ENCODE measurements at regions not wholly inside any gene's neighbourhood (a gene's known extent, or its start where the extent isn't known, plus 50 kb on each side); places are given as distances from the start of the nearest gene placed in this dataset.

DNA sequence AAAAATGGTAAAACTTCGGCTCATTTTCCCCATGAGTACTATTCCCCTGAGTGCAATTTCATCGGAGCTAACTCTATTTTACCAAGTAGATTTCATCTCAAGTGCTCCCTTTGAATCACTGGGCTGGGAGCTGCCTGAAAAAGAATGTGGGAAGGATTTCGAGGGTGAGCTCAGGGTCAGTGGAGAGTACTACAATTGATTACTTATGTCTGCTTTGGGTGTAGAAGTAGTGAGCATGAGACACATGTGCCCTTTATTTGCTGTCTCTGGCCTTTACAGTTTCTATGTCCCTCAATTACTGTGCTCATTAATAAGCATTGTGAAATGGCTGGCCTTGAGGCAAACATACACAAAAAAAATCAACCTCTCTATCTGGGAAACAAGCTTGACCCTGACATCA, 172.7 kb upstream of the RFX3 start:
- intact Hi-C loops (cut with micrococcal nuclease; ENCODE audit: unreplicated experiment) (no loop called here), in situ Hi-C loops (cut with HindIII; ENCODE audit: extremely low pct_ligation_motif_present, low pct_unique_long_range_greater_than_20kb) (no loop called here)
- no peak overlapping the region for H3K9ac ChIP-seq (ENCODE audit: insufficient read depth, low read depth, low read length)
- no TSS peak for BruUV-seq (replicated peaks)
- no peaks in the 10 kb centered on the region for H3K27me3 ChIP-seq (ENCODE audit: control insufficient read depth in 1 of 2, insufficient read depth in 2 of 2, low read length in 2 of 2)
- no peaks in the 10 kb centered on the region for H3K4me1 ChIP-seq (ENCODE audit: insufficient read depth, low read length)
- H3K4me2 ChIP-seq (ENCODE audit: low read depth, low read length): no peak overlapping the region
- H2AFZ ChIP-seq (ENCODE audit: low read length): no peak overlapping the region
- FAIRE-seq: no peak
- POLR2A ChIA-PET: no interaction called here
- no peak overlapping the region for H3K4me3 ChIP-seq (replicated peaks in 1 of 3; ENCODE audit: insufficient read depth in 1 of 3, low read depth in 2 of 3, low read length in 3 of 3)
- H3K9me3 ChIP-seq (ENCODE audit: low read length): no peaks in the 10 kb centered on the region
- CTCF ChIA-PET (ENCODE audit: low intra/inter-chr PET ratio, low total read pairs): no interaction called here
- no peaks in the 10 kb centered on the region for H4K20me1 ChIP-seq (ENCODE audit: insufficient read depth, low read length)
- TF ChIP-seq KLF6 (CRISPR knock-in tag; IDR thresholded peaks at IDR 0.05) (no peak), RELA (CRISPR knock-in tag; IDR thresholded peaks at IDR 0.05) (no peak), FOXK2 (IDR thresholded peaks at IDR 0.05) (no peak), BRD4 (CRISPR knock-in tag; IDR thresholded peaks at IDR 0.05) (no peak), ONECUT2 (CRISPR knock-in tag; IDR thresholded peaks at IDR 0.05) (no peak), NFYC (CRISPR knock-in tag; IDR thresholded peaks at IDR 0.05) (no peak), CCDC6 (CRISPR knock-in tag; IDR thresholded peaks at IDR 0.05) (no peak), CBFB (CRISPR knock-in tag; IDR thresholded peaks at IDR 0.05) (no peak), ZNF34 (CRISPR knock-in tag; IDR thresholded peaks at IDR 0.05; ENCODE audit: borderline replicate concordance) (no peak)
- TF ChIP-seq, protein P1, sequence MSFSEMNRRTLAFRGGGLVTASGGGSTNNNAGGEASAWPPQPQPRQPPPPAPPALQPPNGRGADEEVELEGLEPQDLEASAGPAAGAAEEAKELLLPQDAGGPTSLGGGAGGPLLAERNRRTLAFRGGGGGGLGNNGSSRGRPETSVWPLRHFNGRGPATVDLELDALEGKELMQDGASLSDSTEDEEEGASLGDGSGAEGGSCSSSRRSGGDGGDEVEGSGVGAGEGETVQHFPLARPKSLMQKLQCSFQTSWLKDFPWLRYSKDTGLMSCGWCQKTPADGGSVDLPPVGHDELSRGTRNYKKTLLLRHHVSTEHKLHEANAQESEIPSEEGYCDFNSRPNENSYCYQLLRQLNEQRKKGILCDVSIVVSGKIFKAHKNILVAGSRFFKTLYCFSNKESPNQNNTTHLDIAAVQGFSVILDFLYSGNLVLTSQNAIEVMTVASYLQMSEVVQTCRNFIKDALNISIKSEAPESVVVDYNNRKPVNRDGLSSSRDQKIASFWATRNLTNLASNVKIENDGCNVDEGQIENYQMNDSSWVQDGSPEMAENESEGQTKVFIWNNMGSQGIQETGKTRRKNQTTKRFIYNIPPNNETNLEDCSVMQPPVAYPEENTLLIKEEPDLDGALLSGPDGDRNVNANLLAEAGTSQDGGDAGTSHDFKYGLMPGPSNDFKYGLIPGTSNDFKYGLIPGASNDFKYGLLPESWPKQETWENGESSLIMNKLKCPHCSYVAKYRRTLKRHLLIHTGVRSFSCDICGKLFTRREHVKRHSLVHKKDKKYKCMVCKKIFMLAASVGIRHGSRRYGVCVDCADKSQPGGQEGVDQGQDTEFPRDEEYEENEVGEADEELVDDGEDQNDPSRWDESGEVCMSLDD (CRISPR knock-in tag; IDR thresholded peaks at IDR 0.05; ENCODE audit: borderline replicate concordance): no peak
- TF ChIP-seq, protein P2, sequence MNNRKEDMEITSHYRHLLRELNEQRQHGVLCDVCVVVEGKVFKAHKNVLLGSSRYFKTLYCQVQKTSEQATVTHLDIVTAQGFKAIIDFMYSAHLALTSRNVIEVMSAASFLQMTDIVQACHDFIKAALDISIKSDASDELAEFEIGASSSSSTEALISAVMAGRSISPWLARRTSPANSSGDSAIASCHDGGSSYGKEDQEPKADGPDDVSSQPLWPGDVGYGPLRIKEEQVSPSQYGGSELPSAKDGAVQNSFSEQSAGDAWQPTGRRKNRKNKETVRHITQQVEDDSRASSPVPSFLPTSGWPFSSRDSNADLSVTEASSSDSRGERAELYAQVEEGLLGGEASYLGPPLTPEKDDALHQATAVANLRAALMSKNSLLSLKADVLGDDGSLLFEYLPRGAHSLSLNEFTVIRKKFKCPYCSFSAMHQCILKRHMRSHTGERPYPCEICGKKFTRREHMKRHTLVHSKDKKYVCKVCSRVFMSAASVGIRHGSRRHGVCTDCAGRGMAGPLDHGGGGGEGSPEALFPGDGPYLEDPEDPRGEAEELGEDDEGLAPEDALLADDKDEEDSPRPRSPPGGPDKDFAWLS (CRISPR knock-in tag; IDR thresholded peaks at IDR 0.05; ENCODE audit: borderline replicate concordance): no peak
- TF ChIP-seq, protein P3, sequence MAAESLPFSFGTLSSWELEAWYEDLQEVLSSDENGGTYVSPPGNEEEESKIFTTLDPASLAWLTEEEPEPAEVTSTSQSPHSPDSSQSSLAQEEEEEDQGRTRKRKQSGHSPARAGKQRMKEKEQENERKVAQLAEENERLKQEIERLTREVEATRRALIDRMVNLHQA (CRISPR knock-in tag; IDR thresholded peaks at IDR 0.05): no peak
- TF ChIP-seq, protein P4, sequence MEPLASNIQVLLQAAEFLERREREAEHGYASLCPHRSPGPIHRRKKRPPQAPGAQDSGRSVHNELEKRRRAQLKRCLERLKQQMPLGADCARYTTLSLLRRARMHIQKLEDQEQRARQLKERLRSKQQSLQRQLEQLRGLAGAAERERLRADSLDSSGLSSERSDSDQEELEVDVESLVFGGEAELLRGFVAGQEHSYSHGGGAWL (CRISPR knock-in tag; IDR thresholded peaks at IDR 0.05): no peak
- TF ChIP-seq, protein P5, sequence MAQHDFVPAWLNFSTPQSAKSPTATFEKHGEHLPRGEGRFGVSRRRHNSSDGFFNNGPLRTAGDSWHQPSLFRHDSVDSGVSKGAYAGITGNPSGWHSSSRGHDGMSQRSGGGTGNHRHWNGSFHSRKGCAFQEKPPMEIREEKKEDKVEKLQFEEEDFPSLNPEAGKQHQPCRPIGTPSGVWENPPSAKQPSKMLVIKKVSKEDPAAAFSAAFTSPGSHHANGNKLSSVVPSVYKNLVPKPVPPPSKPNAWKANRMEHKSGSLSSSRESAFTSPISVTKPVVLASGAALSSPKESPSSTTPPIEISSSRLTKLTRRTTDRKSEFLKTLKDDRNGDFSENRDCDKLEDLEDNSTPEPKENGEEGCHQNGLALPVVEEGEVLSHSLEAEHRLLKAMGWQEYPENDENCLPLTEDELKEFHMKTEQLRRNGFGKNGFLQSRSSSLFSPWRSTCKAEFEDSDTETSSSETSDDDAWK (CRISPR knock-in tag; IDR thresholded peaks at IDR 0.05): no peak
- no peaks in the 10 kb centered on the region for H3K36me3 ChIP-seq (replicated peaks in 1 of 2; ENCODE audit: control insufficient read depth in 1 of 2, insufficient read depth in 2 of 2, low read length in 2 of 2)
- no peak for ATAC-seq
- no peaks in the 10 kb centered on the region for H3K79me2 ChIP-seq (ENCODE audit: insufficient read depth, low read length)
- no peak overlapping the region for H3K27ac ChIP-seq (ENCODE audit: extremely low read length, insufficient read depth, low read length)
- WGBS (ENCODE audit: low lambda C conversion rate): 0% methylated on average over 3 of the region's 3 CpGs
- DNase-seq (ENCODE audit: low spot score): no peak

Measured in HepG2 (cell line).